HUES6 (cell line): ENCODE measurements at regions not wholly inside any gene's neighbourhood (a gene's known extent, or its start where the extent isn't known, plus 50 kb on each side); places are given as distances from the start of the nearest gene placed in this dataset.
A peak's percentile ranks its signal among the peaks of the same experiment; 100 is the strongest.
"Not testable (repeated sequence)": the region's sequence is repeated elsewhere in the genome, so short reads cannot be mapped to it uniquely, and the experiment has no call there.

ENCODE experiments used
- H3K27ac ChIP-seq: 2 replicates; pipeline ENCODE4 v1.7.0; 2013; ENCODE audit warnings: low read depth, mild to moderate bottlenecking, low read length, inconsistent platforms
- H3K27me3 ChIP-seq: 2 replicates; pipeline ENCODE4 v1.6.1; 2013; ENCODE audit warnings: low read length; ENCODE audit not compliant: control insufficient read depth, insufficient read depth
- H3K36me3 ChIP-seq: 2 replicates; pipeline ENCODE4 v1.6.1; 2013; ENCODE audit warnings: low read length; ENCODE audit not compliant: control insufficient read depth, insufficient read depth
- H3K4me1 ChIP-seq: 2 replicates; pipeline ENCODE4 v1.6.1; 2013; ENCODE audit warnings: low read length; ENCODE audit not compliant: control insufficient read depth, insufficient read depth
- H3K4me3 ChIP-seq: 2 replicates; pipeline ENCODE4 v1.5.1; 2013; ENCODE audit warnings: low read depth, low read length
- H3K9ac ChIP-seq: one replicate; pipeline ENCODE4 v1.6.1; 2013; ENCODE audit warnings: mild to moderate bottlenecking, low read length
- H3K9me3 ChIP-seq: 2 replicates; pipeline ENCODE4 v1.6.1; 2013; ENCODE audit warnings: low read depth, low read length; ENCODE audit not compliant: control insufficient read depth, insufficient read depth

GRCh38 chr7:69211336-69211735, 386.9 kb upstream of the AUTS2 start:
- no peaks in the 10 kb centered on the region for H3K36me3 ChIP-seq
- H3K4me1 ChIP-seq, result 0 out of 2 replicates have a peak, but pooled peaks cover 3% of the 10 kb centered on the region
- no peak overlapping the region for H3K4me3 ChIP-seq

DNA sequence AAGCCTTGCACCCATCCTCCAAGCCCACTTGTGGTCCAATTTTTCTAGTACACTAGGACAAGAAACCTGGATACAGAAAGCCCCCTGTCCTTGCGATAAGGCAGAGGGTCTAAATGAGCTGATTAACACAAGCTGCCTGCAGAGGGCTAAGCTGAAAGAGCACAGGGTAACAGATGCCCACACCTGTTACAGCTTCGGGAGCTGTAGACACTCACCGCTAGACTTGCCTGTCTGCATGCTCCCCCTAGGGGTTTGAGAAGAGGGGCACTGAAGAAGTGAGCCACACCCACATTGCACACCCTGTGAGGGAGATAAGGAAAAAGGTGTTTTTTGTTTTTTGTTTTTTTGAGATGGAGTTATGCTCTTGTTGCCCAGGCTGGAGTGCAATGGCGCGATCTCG, 386.5 kb upstream of the AUTS2 start:
- Histone ChIP-seq H3K4me3 (no peak overlapping the region), H3K36me3 (no peaks in the 10 kb centered on the region), H3K27me3 (peaks cover 11% of the 10 kb centered on the region; the same call in 1 of the 2 replicates), H3K4me1 (0 out of 2 replicates have a peak, but pooled peaks cover 3% of the 10 kb centered on the region), H3K9ac (no peak overlapping the region), H3K27ac (no peak overlapping the region), H3K9me3 (no peaks in the 10 kb centered on the region)

More at GRCh38 chr7:69211336-69211735, 386.9 kb upstream of the AUTS2 start:
- no peaks in the 10 kb centered on the region for H3K9me3 ChIP-seq
- H3K27me3 ChIP-seq, result peaks cover 11% of the 10 kb centered on the region; the same call in 1 of the 2 replicates
- no peak overlapping the region for H3K9ac ChIP-seq
- no peak overlapping the region for H3K27ac ChIP-seq

GRCh38 chr7:69213878-69214277, 384.4 kb upstream of the AUTS2 start:
- no peak overlapping the region for H3K4me3 ChIP-seq
- H3K9ac ChIP-seq, result no peak overlapping the region
- H3K27ac ChIP-seq, result no peak overlapping the region
- peaks cover 28% of the 10 kb centered on the region for H3K27me3 ChIP-seq
- H3K4me1 ChIP-seq, result 0 out of 2 replicates have a peak, but pooled peaks cover 3% of the 10 kb centered on the region
- H3K9me3 ChIP-seq, result no peaks in the 10 kb centered on the region
- no peaks in the 10 kb centered on the region for H3K36me3 ChIP-seq

DNA sequence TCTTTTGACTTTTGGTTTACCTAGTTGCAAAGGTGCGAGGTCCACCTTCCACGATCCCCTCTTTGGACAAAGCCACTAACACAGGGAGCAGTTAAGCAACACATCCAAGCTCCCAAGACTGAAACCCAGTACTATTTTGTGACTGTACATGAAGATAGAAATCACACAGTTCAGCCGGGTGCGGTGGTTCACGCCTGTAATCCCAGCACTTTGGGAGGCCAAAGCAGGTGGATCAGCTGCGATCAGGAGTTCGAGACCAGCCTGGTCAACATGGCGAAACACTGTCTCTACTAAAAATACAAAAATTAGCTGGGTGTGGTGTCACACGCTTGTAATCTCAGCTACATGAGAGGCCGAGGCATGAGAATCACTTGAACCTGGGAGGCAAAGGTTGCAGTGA, 382.8 kb upstream of the AUTS2 start:
- not testable (repeated sequence) for H3K9ac ChIP-seq, H3K36me3 ChIP-seq, H3K27ac ChIP-seq, H3K9me3 ChIP-seq, H3K4me1 ChIP-seq, H3K4me3 ChIP-seq
- peaks cover 38% of the 10 kb centered on the region for H3K27me3 ChIP-seq

DNA sequence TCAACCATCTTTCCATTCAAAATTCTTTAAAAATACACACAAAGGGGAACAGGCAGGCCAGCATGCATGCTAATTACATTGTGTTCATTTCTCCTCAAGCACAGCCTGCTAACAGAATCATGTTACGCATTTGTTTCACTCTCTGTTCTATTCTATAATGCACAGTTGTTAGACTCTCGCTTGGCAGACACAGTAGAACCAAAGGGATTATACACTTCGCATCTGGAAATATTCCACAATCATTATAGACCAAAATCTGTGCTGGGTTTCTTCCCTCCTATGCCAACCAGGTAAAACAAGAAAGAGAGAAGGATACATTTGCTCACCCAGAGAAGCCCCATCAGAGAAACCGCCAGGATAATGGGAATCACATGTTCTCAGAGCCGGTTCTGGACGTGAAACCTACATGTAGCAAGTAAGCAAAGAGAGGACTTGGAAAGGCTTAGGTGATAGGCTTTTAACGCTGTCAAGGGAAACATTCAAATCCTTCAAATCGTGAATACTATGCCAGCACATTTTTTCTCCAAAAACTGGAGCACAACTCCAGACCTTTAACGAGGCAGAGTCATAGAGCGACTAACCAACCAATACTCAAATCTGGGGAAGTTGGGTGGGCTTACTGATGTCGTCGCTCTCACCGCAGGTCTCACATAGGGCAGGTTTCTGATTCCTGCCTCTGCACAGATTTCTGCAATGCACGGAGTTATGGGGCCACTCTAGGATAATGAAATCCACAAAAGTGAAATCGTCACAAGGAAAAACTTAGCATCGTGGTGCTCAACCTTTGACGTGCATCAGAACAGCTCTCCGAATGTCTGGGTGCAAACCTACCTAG, 380.5 kb upstream of the AUTS2 start:
- Histone ChIP-seq H3K9ac (no peak overlapping the region), H3K9me3 (no peaks in the 10 kb centered on the region), H3K4me3 (no peak overlapping the region), H3K36me3 (no peaks in the 10 kb centered on the region), H3K27ac (no peak overlapping the region), H3K27me3 (peaks cover 49% of the 10 kb centered on the region), H3K4me1 (no peaks in the 10 kb centered on the region)

DNA sequence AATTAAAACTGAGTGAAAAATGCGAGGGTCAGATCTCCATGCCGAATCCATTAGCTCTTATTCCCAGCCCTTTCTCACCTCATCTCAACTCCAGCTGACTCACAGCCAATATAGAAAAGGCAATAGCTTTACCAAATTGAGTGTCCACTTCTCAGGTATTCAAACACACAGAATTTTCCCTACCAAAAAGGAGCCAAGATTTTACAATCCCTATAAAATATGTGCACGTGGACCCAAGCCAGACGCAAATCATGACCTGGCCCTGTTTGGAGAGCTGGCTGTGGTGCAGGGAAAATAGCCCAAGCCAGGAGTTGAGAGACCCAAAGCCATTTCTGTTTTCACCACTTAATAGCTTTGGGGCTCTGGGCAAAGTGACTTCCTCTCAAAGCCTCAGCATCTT, 379.7 kb upstream of the AUTS2 start:
- H3K27me3 ChIP-seq, result peaks cover 54% of the 10 kb centered on the region
- no peak overlapping the region for H3K27ac ChIP-seq
- H3K9me3 ChIP-seq, result no peaks in the 10 kb centered on the region
- no peaks in the 10 kb centered on the region for H3K36me3 ChIP-seq
- H3K9ac ChIP-seq, result no peak overlapping the region
- H3K4me1 ChIP-seq, result no peaks in the 10 kb centered on the region
- H3K4me3 ChIP-seq, result no peak overlapping the region

DNA sequence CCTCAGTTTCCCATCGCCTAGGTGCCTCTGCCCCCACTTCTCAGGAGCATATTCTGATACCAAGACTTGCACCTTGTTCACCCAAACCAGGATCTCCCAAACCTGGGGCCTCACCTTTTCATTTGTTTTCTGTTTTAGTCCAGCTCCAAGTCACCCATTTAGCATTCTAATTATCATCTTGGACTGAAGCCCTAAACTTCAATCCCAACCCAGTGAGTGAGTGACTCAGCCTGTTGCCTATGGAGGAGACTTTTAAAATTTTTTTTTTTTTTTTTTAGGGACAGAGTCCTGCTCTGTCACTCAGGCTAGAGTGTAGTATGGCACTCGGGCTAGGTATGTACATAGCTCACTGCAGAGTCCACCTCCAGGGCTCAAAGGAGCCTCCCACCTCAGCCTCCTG, 378.9 kb upstream of the AUTS2 start:
- Histone ChIP-seq H3K27ac (no peak overlapping the region), H3K27me3 (peaks cover 61% of the 10 kb centered on the region), H3K4me1 (no peaks in the 10 kb centered on the region), H3K9ac (no peak overlapping the region), H3K9me3 (no peaks in the 10 kb centered on the region), H3K36me3 (no peaks in the 10 kb centered on the region), H3K4me3 (no peak overlapping the region)

- Histone ChIP-seq H3K4me3 (no peak overlapping the region), H3K27me3 (peaks cover 88% of the 10 kb centered on the region), H3K4me1 (peaks cover 2% of the 10 kb centered on the region; the same call in 1 of the 2 replicates), H3K9me3 (no peaks in the 10 kb centered on the region), H3K9ac (no peak overlapping the region), H3K27ac (no peak overlapping the region), H3K36me3 (no peaks in the 10 kb centered on the region)
Observed at GRCh38 chr7:69225259-69225943, 372.9 kb upstream of the AUTS2 start.

GRCh38 chr7:69228212-69228811, 370.0 kb upstream of the AUTS2 start:
- no peak overlapping the region for H3K4me3 ChIP-seq
- H3K9me3 ChIP-seq, result no peaks in the 10 kb centered on the region
- H3K9ac ChIP-seq, result no peak overlapping the region
- no peaks in the 10 kb centered on the region for H3K36me3 ChIP-seq
- peaks cover 7% of the 10 kb centered on the region for H3K4me1 ChIP-seq
- peaks cover 95% of the 10 kb centered on the region for H3K27me3 ChIP-seq
- no peak overlapping the region for H3K27ac ChIP-seq

DNA sequence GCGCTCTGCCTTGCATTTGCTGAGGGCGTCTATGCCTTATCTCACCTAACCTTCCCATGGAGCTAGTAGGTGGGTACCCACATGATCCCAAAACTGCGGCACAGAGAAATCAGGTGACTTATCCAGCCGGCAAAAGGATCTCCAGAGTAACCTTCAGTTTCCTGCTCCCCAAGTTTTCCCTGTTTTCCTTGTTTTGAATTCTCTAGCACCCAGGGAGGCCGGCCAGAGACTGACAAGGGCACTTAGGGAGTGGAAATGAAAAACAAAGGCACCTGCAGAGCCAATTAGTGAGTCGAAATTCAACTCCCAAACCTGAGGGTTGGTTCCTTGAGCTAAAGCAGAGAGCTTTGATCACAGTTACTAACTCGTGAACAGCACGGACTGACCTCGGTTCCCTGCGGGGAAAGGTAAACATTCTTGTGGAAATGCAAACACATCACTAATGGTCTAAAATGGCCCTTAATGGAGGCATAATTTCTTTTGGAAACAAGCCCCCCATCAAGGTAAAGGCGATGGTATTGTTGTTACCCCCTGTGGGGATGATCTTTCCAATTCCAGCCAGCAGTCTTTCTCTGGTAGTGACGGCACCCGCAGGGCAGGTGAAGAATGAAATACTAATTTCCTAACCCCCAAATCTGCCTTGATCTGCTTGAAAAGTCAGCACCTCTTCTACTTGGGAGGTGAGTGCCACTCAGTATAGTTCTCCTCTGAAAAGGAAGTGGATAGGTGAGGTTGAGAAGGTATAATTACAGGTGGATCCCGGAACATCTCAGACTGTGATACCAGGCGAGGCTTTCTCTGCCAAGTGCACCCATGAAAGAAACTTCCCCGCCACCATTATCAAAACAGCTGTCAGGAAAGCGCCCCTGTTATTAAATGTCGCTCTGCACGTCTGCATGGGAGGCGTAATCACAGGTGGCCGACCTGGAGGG, 365.6 kb upstream of the AUTS2 start:
- peaks cover 13% of the 10 kb centered on the region for H3K4me1 ChIP-seq
- no peak overlapping the region for H3K9ac ChIP-seq
- peaks cover 100% of the 10 kb centered on the region for H3K27me3 ChIP-seq
- no peaks in the 10 kb centered on the region for H3K9me3 ChIP-seq
- peak overlapping the region; percentile 12; the same call in 1 of the 2 replicates for H3K4me3 ChIP-seq
- H3K27ac ChIP-seq, result no peak overlapping the region
- H3K36me3 ChIP-seq, result no peaks in the 10 kb centered on the region
